Transverse colon (tissue), 4 donors: ENCODE measurements at regions not wholly inside any gene's neighbourhood (a gene's known extent, or its start where the extent isn't known, plus 50 kb on each side); places are given as distances from the start of the nearest gene placed in this dataset.

Experiments
- CTCF ChIP-seq, 5 experiments: fragments of 200-600 bp in 3 of 5; fragments of 450-650 bp in 2 of 5; sonication (generic) in 3 of 5; IDR thresholded peaks; 1 replicate in 2 of 5; 2 replicates in 3 of 5; pipeline ENCODE4 v1.5.1; 2016 to 2017; ENCODE audit warnings: antibody characterized with exemption in 5 of 5, inconsistent platforms in 3 of 5, mild to moderate bottlenecking in 2 of 5, moderate library complexity in 1 of 5
- EP300 ChIP-seq: sonication (generic); formaldehyde crosslinking; IDR thresholded peaks from one replicate; pipeline ENCODE4 v1.6.1; 2017; ENCODE audit warnings: antibody characterized with exemption, low read depth
- POLR2A ChIP-seq: fragments of 450-650 bp; IDR thresholded peaks from one replicate; pipeline ENCODE4 v1.6.1; 2016; ENCODE audit warnings: antibody characterized with exemption, mild to moderate bottlenecking, moderate library complexity
- POLR2AphosphoS5 ChIP-seq, 3 donors: sonication (generic); formaldehyde crosslinking; IDR thresholded peaks; one replicate each; pipeline ENCODE4 v1.6.1; 2016; ENCODE audit warnings: antibody characterized with exemption in 3 of 3

- TF ChIP-seq POLR2A (no peak), CTCF (IDR thresholded peaks at IDR 0.05) (no peak), POLR2AphosphoS5 (IDR thresholded peaks at IDR 0.05) (no peak), EP300 (no peak)
Observed at GRCh38 chr9:28464481-28465216, 891.4 kb upstream of the C9orf72 start.
